ENCODE measurements at regions not wholly inside any gene's neighbourhood (a gene's known extent, or its start where the extent isn't known, plus 50 kb on each side); places are given as distances from the start of the nearest gene placed in this dataset.

- Histone ChIP-seq H3K36me3 (replicated peaks; ENCODE audit: insufficient read depth, low read length) (no peaks in the 10 kb centered on the region), H3K79me2 (ENCODE audit: low read length) (no peaks in the 10 kb centered on the region), H3K27me3 (replicated peaks; ENCODE audit: insufficient read depth, low read length) (no peaks in the 10 kb centered on the region), H2AFZ (ENCODE audit: low read length) (no peak overlapping the region), H3K9ac (ENCODE audit: low read length) (no peak overlapping the region), H3K9me3 (replicated peaks; ENCODE audit: insufficient read depth, low read length) (no peaks in the 10 kb centered on the region), H3K9me2 (replicated peaks; ENCODE audit: insufficient read depth, low read length) (no peaks in the 10 kb centered on the region), H3K4me1 (ENCODE audit: low read length) (no peaks in the 10 kb centered on the region), H4K20me1 (ENCODE audit: insufficient read depth, low read length) (no peaks in the 10 kb centered on the region), H3K4me3 (ENCODE audit: low read length) (no peak overlapping the region), H3K4me2 (ENCODE audit: low read depth, low read length) (no peak overlapping the region), H3K27ac (ENCODE audit: low read length) (no peak overlapping the region), H3F3A (ENCODE audit: insufficient read depth, low read length) (no peaks in the 10 kb centered on the region)
- TF ChIP-seq CTCF (IDR thresholded peaks at IDR 0.05; ENCODE audit: low read length) (no peak), EZH2 (optimal IDR thresholded peaks at IDR 0.05; ENCODE audit: low read depth, low read length) (no peak), EZH2phosphoT487 (IDR thresholded peaks at IDR 0.05; ENCODE audit: low read length) (no peak)
- DNase-seq: no peak
Measured at GRCh38 chr2:129430911-129431310, 548.6 kb upstream of the RAB6C start.

GRCh38 chr2:129431881-129432280, 547.6 kb upstream of the RAB6C start:
- Histone ChIP-seq H3K9me3 (replicated peaks; ENCODE audit: insufficient read depth, low read length) (no peaks in the 10 kb centered on the region), H4K20me1 (ENCODE audit: insufficient read depth, low read length) (no peaks in the 10 kb centered on the region), H3K27ac (ENCODE audit: low read length) (no peak overlapping the region), H3F3A (ENCODE audit: insufficient read depth, low read length) (no peaks in the 10 kb centered on the region), H3K36me3 (replicated peaks; ENCODE audit: insufficient read depth, low read length) (no peaks in the 10 kb centered on the region), H3K27me3 (replicated peaks; ENCODE audit: insufficient read depth, low read length) (no peaks in the 10 kb centered on the region), H2AFZ (ENCODE audit: low read length) (no peak overlapping the region), H3K4me1 (ENCODE audit: low read length) (no peaks in the 10 kb centered on the region), H3K79me2 (ENCODE audit: low read length) (no peaks in the 10 kb centered on the region), H3K9me2 (replicated peaks; ENCODE audit: insufficient read depth, low read length) (no peaks in the 10 kb centered on the region), H3K4me3 (ENCODE audit: low read length) (no peak overlapping the region), H3K4me2 (ENCODE audit: low read depth, low read length) (no peak overlapping the region), H3K9ac (ENCODE audit: low read length) (no peak overlapping the region)
- TF ChIP-seq EZH2 (optimal IDR thresholded peaks at IDR 0.05; ENCODE audit: low read depth, low read length): no peak
- no peak for TF ChIP-seq EZH2phosphoT487 (IDR thresholded peaks at IDR 0.05; ENCODE audit: low read length)
- TF ChIP-seq CTCF (IDR thresholded peaks at IDR 0.05; ENCODE audit: low read length): no peak
- DNase-seq: no peak

GRCh38 chr2:129436809-129437208, 542.7 kb upstream of the RAB6C start:
- Histone ChIP-seq H3K27ac (ENCODE audit: low read length) (no peak overlapping the region), H3K9me2 (replicated peaks; ENCODE audit: insufficient read depth, low read length) (no peaks in the 10 kb centered on the region), H3K4me2 (ENCODE audit: low read depth, low read length) (no peak overlapping the region), H3K9ac (ENCODE audit: low read length) (no peak overlapping the region), H3F3A (ENCODE audit: insufficient read depth, low read length) (no peaks in the 10 kb centered on the region), H2AFZ (ENCODE audit: low read length) (no peak overlapping the region), H3K27me3 (replicated peaks; ENCODE audit: insufficient read depth, low read length) (no peaks in the 10 kb centered on the region), H3K4me1 (ENCODE audit: low read length) (no peaks in the 10 kb centered on the region), H3K4me3 (ENCODE audit: low read length) (no peak overlapping the region), H4K20me1 (ENCODE audit: insufficient read depth, low read length) (no peaks in the 10 kb centered on the region), H3K79me2 (ENCODE audit: low read length) (no peaks in the 10 kb centered on the region), H3K36me3 (replicated peaks; ENCODE audit: insufficient read depth, low read length) (no peaks in the 10 kb centered on the region), H3K9me3 (replicated peaks; ENCODE audit: insufficient read depth, low read length) (no peaks in the 10 kb centered on the region)
- no peak for TF ChIP-seq CTCF (IDR thresholded peaks at IDR 0.05; ENCODE audit: low read length)
- no peak for TF ChIP-seq EZH2phosphoT487 (IDR thresholded peaks at IDR 0.05; ENCODE audit: low read length)
- no peak for TF ChIP-seq EZH2 (optimal IDR thresholded peaks at IDR 0.05; ENCODE audit: low read depth, low read length)
- no peak for DNase-seq
